Fibroblast of the conjunctiva (primary cell): ENCODE measurements at regions not wholly inside any gene's neighbourhood (a gene's known extent, or its start where the extent isn't known, plus 50 kb on each side); places are given as distances from the start of the nearest gene placed in this dataset.

Experiments used
- DNase-seq: peaks from one replicate; pipeline ENCODE4 v3.0.0-alpha.2; 2010; ENCODE audit warnings: low read depth

GRCh38 chr2:240358821-240359397 lies 76.6 kb upstream of the GPC1 start:
- DNase-seq: no peak

GRCh38 chr2:240359695-240360094 lies 75.8 kb upstream of the GPC1 start:
- DNase-seq: no peak

- no peak for DNase-seq
Observed at GRCh38 chr2:240360645-240361475, 74.6 kb upstream of the GPC1 start.

GRCh38 chr2:240362216-240362755 lies 73.2 kb upstream of the GPC1 start:
- no peak for DNase-seq

GRCh38 chr2:240362826-240363745 lies 72.4 kb upstream of the GPC1 start:
- DNase-seq: no peak

- no peak for DNase-seq
Observed at GRCh38 chr2:240363746-240364581, 71.5 kb upstream of the GPC1 start.

- no peak for DNase-seq
Observed at GRCh38 chr2:240364582-240364960, 70.9 kb upstream of the GPC1 start.

- no peak for DNase-seq
Observed at GRCh38 chr2:240364961-240365775, 70.3 kb upstream of the GPC1 start.

- no peak for DNase-seq
Observed at GRCh38 chr2:240365971-240366471, 69.4 kb upstream of the GPC1 start.

GRCh38 chr2:240366901-240367300 lies 68.6 kb upstream of the GPC1 start:
- no peak for DNase-seq

GRCh38 chr2:240367721-240368120 lies 67.7 kb upstream of the GPC1 start:
- no peak for DNase-seq

- DNase-seq: no peak
Observed at GRCh38 chr2:240368781-240369331, 66.6 kb upstream of the GPC1 start.

GRCh38 chr2:240369335-240369734 lies 66.1 kb upstream of the GPC1 start:
- DNase-seq: no peak

- peak; percentile 63 for DNase-seq
Observed at GRCh38 chr2:240369801-240370585, 65.5 kb upstream of the GPC1 start.

- DNase-seq: no peak
Observed at GRCh38 chr2:240371129-240372000, 64.1 kb upstream of the GPC1 start.

GRCh38 chr2:240372101-240372500 lies 63.4 kb upstream of the GPC1 start:
- no peak for DNase-seq

- no peak for DNase-seq
Observed at GRCh38 chr2:240373289-240373885, 62.1 kb upstream of the GPC1 start.
